PC-9 (cell line): ENCODE measurements at regions not wholly inside any gene's neighbourhood (a gene's known extent, or its start where the extent isn't known, plus 50 kb on each side); places are given as distances from the start of the nearest gene placed in this dataset.

Source experiments
- CTCF ChIP-seq: fragments of 200-600 bp; sonication (generic); conservative IDR thresholded peaks from 2 replicates; pipeline ENCODE4 v1.6.1; 2017; ENCODE audit warnings: mixed run types, antibody characterized with exemption, mild to moderate bottlenecking, moderate library complexity
- EZH2 ChIP-seq: fragments of 200-600 bp; sonication (generic); IDR thresholded peaks from 2 replicates; pipeline ENCODE4 v1.8.0; 2017; ENCODE audit warnings: antibody characterized with exemption, low read depth

GRCh38 chr7:46604241-46604661 lies 683.2 kb upstream of the IGFBP3 start:
- TF ChIP-seq CTCF (no peak), EZH2 (no peak)
